ENCODE measurements at regions not wholly inside any gene's neighbourhood (a gene's known extent, or its start where the extent isn't known, plus 50 kb on each side); places are given as distances from the start of the nearest gene placed in this dataset.
"Not testable (repeated sequence)": the region's sequence is repeated elsewhere in the genome, so short reads cannot be mapped to it uniquely, and the experiment has no call there.

- not testable (repeated sequence) for H3K4me1 ChIP-seq (ENCODE audit: control insufficient read depth in 1 of 2, insufficient read depth in 2 of 2, low read length in 2 of 2); H3K36me3 ChIP-seq (ENCODE audit: control insufficient read depth in 1 of 2, insufficient read depth in 2 of 2, low read length in 2 of 2); H3K27me3 ChIP-seq (ENCODE audit: low read depth, low read length); H3K4me3 ChIP-seq (ENCODE audit: low read depth in 1 of 2, low read length in 2 of 2); H3K9me3 ChIP-seq (ENCODE audit: control insufficient read depth in 1 of 2, low read length in 2 of 2); H3K27ac ChIP-seq (ENCODE audit: low read length)
Measured at GRCh38 chr4:10388146-10388545, 69.1 kb downstream of the ZNF518B start.

GRCh38 chr4:10385994-10386394 is 71.2 kb downstream of the ZNF518B start:
- H3K4me3 ChIP-seq (ENCODE audit: low read depth in 1 of 2, low read length in 2 of 2): no peak overlapping the region
- no peaks in the 10 kb centered on the region for H3K9me3 ChIP-seq (ENCODE audit: control insufficient read depth in 1 of 2, low read length in 2 of 2)
- H3K4me1 ChIP-seq (ENCODE audit: control insufficient read depth in 1 of 2, insufficient read depth in 2 of 2, low read length in 2 of 2): no peaks in the 10 kb centered on the region
- H3K27me3 ChIP-seq (ENCODE audit: low read depth, low read length): no peaks in the 10 kb centered on the region
- H3K27ac ChIP-seq (ENCODE audit: low read length): no peak overlapping the region
- no peaks in the 10 kb centered on the region for H3K36me3 ChIP-seq (ENCODE audit: control insufficient read depth in 1 of 2, insufficient read depth in 2 of 2, low read length in 2 of 2)

GRCh38 chr4:10384974-10385373 is 72.3 kb downstream of the ZNF518B start:
- Histone ChIP-seq H3K4me3 (ENCODE audit: low read depth in 1 of 2, low read length in 2 of 2) (no peak overlapping the region), H3K36me3 (ENCODE audit: control insufficient read depth in 1 of 2, insufficient read depth in 2 of 2, low read length in 2 of 2) (no peaks in the 10 kb centered on the region), H3K9me3 (ENCODE audit: control insufficient read depth in 1 of 2, low read length in 2 of 2) (no peaks in the 10 kb centered on the region), H3K27me3 (ENCODE audit: low read depth, low read length) (no peaks in the 10 kb centered on the region), H3K27ac (ENCODE audit: low read length) (no peak overlapping the region), H3K4me1 (ENCODE audit: control insufficient read depth in 1 of 2, insufficient read depth in 2 of 2, low read length in 2 of 2) (no peaks in the 10 kb centered on the region)

- Histone ChIP-seq H3K27me3 (ENCODE audit: low read depth, low read length) (no peaks in the 10 kb centered on the region), H3K36me3 (ENCODE audit: control insufficient read depth in 1 of 2, insufficient read depth in 2 of 2, low read length in 2 of 2) (no peaks in the 10 kb centered on the region), H3K4me3 (ENCODE audit: low read depth in 1 of 2, low read length in 2 of 2) (no peak overlapping the region), H3K27ac (ENCODE audit: low read length) (no peak overlapping the region), H3K9me3 (ENCODE audit: control insufficient read depth in 1 of 2, low read length in 2 of 2) (no peaks in the 10 kb centered on the region), H3K4me1 (ENCODE audit: control insufficient read depth in 1 of 2, insufficient read depth in 2 of 2, low read length in 2 of 2) (no peaks in the 10 kb centered on the region)
Measured at GRCh38 chr4:10383417-10383816, 73.8 kb downstream of the ZNF518B start.

- not testable (repeated sequence) for H3K36me3 ChIP-seq (ENCODE audit: control insufficient read depth in 1 of 2, insufficient read depth in 2 of 2, low read length in 2 of 2); H3K4me1 ChIP-seq (ENCODE audit: control insufficient read depth in 1 of 2, insufficient read depth in 2 of 2, low read length in 2 of 2); H3K4me3 ChIP-seq (ENCODE audit: low read depth in 1 of 2, low read length in 2 of 2); H3K9me3 ChIP-seq (ENCODE audit: control insufficient read depth in 1 of 2, low read length in 2 of 2); H3K27me3 ChIP-seq (ENCODE audit: low read depth, low read length); H3K27ac ChIP-seq (ENCODE audit: low read length)
Measured at GRCh38 chr4:10382171-10382570, 75.1 kb downstream of the ZNF518B start.

GRCh38 chr4:10381146-10381545 is 76.1 kb downstream of the ZNF518B start:
- Histone ChIP-seq H3K9me3 (ENCODE audit: control insufficient read depth in 1 of 2, low read length in 2 of 2) (no peaks in the 10 kb centered on the region), H3K27ac (ENCODE audit: low read length) (no peak overlapping the region), H3K27me3 (ENCODE audit: low read depth, low read length) (no peaks in the 10 kb centered on the region), H3K36me3 (ENCODE audit: control insufficient read depth in 1 of 2, insufficient read depth in 2 of 2, low read length in 2 of 2) (no peaks in the 10 kb centered on the region), H3K4me1 (ENCODE audit: control insufficient read depth in 1 of 2, insufficient read depth in 2 of 2, low read length in 2 of 2) (no peaks in the 10 kb centered on the region), H3K4me3 (ENCODE audit: low read depth in 1 of 2, low read length in 2 of 2) (no peak overlapping the region)

- Histone ChIP-seq H3K27me3 (ENCODE audit: low read depth, low read length) (no peaks in the 10 kb centered on the region), H3K4me1 (ENCODE audit: control insufficient read depth in 1 of 2, insufficient read depth in 2 of 2, low read length in 2 of 2) (no peaks in the 10 kb centered on the region), H3K9me3 (ENCODE audit: control insufficient read depth in 1 of 2, low read length in 2 of 2) (no peaks in the 10 kb centered on the region), H3K4me3 (ENCODE audit: low read depth in 1 of 2, low read length in 2 of 2) (no peak overlapping the region), H3K36me3 (ENCODE audit: control insufficient read depth in 1 of 2, insufficient read depth in 2 of 2, low read length in 2 of 2) (no peaks in the 10 kb centered on the region), H3K27ac (ENCODE audit: low read length) (no peak overlapping the region)
Measured at GRCh38 chr4:10380735-10381134, 76.5 kb downstream of the ZNF518B start.

GRCh38 chr4:10371869-10372471 is 85.3 kb downstream of the ZNF518B start:
- no peaks in the 10 kb centered on the region for H3K36me3 ChIP-seq (ENCODE audit: control insufficient read depth in 1 of 2, insufficient read depth in 2 of 2, low read length in 2 of 2)
- H3K4me3 ChIP-seq (ENCODE audit: low read depth in 1 of 2, low read length in 2 of 2): no peak overlapping the region
- H3K27me3 ChIP-seq (ENCODE audit: low read depth, low read length): no peaks in the 10 kb centered on the region
- no peaks in the 10 kb centered on the region for H3K4me1 ChIP-seq (ENCODE audit: control insufficient read depth in 1 of 2, insufficient read depth in 2 of 2, low read length in 2 of 2)
- H3K27ac ChIP-seq (ENCODE audit: low read length): no peak overlapping the region
- no peaks in the 10 kb centered on the region for H3K9me3 ChIP-seq (ENCODE audit: control insufficient read depth in 1 of 2, low read length in 2 of 2)

GRCh38 chr4:10371121-10371520 is 86.1 kb downstream of the ZNF518B start:
- H3K4me3 ChIP-seq (ENCODE audit: low read depth in 1 of 2, low read length in 2 of 2): no peak overlapping the region
- H3K27ac ChIP-seq (ENCODE audit: low read length): no peak overlapping the region
- H3K9me3 ChIP-seq (ENCODE audit: control insufficient read depth in 1 of 2, low read length in 2 of 2): no peaks in the 10 kb centered on the region
- no peaks in the 10 kb centered on the region for H3K27me3 ChIP-seq (ENCODE audit: low read depth, low read length)
- H3K36me3 ChIP-seq (ENCODE audit: control insufficient read depth in 1 of 2, insufficient read depth in 2 of 2, low read length in 2 of 2): no peaks in the 10 kb centered on the region
- H3K4me1 ChIP-seq (ENCODE audit: control insufficient read depth in 1 of 2, insufficient read depth in 2 of 2, low read length in 2 of 2): no peaks in the 10 kb centered on the region

GRCh38 chr4:10369517-10369916 is 87.7 kb downstream of the ZNF518B start:
- Histone ChIP-seq H3K9me3 (ENCODE audit: control insufficient read depth in 1 of 2, low read length in 2 of 2) (no peaks in the 10 kb centered on the region), H3K27me3 (ENCODE audit: low read depth, low read length) (no peaks in the 10 kb centered on the region), H3K4me3 (ENCODE audit: low read depth in 1 of 2, low read length in 2 of 2) (no peak overlapping the region), H3K36me3 (ENCODE audit: control insufficient read depth in 1 of 2, insufficient read depth in 2 of 2, low read length in 2 of 2) (no peaks in the 10 kb centered on the region), H3K4me1 (ENCODE audit: control insufficient read depth in 1 of 2, insufficient read depth in 2 of 2, low read length in 2 of 2) (no peaks in the 10 kb centered on the region), H3K27ac (ENCODE audit: low read length) (no peak overlapping the region)

GRCh38 chr4:10366628-10367027 is 90.6 kb downstream of the ZNF518B start:
- Histone ChIP-seq H3K4me1 (ENCODE audit: control insufficient read depth in 1 of 2, insufficient read depth in 2 of 2, low read length in 2 of 2) (no peaks in the 10 kb centered on the region), H3K9me3 (ENCODE audit: control insufficient read depth in 1 of 2, low read length in 2 of 2) (no peaks in the 10 kb centered on the region), H3K27me3 (ENCODE audit: low read depth, low read length) (no peaks in the 10 kb centered on the region), H3K36me3 (ENCODE audit: control insufficient read depth in 1 of 2, insufficient read depth in 2 of 2, low read length in 2 of 2) (no peaks in the 10 kb centered on the region), H3K4me3 (ENCODE audit: low read depth in 1 of 2, low read length in 2 of 2) (no peak overlapping the region), H3K27ac (ENCODE audit: low read length) (no peak overlapping the region)

- no peaks in the 10 kb centered on the region for H3K4me1 ChIP-seq (ENCODE audit: control insufficient read depth in 1 of 2, insufficient read depth in 2 of 2, low read length in 2 of 2)
- H3K4me3 ChIP-seq (ENCODE audit: low read depth in 1 of 2, low read length in 2 of 2): no peak overlapping the region
- no peaks in the 10 kb centered on the region for H3K9me3 ChIP-seq (ENCODE audit: control insufficient read depth in 1 of 2, low read length in 2 of 2)
- no peaks in the 10 kb centered on the region for H3K36me3 ChIP-seq (ENCODE audit: control insufficient read depth in 1 of 2, insufficient read depth in 2 of 2, low read length in 2 of 2)
- H3K27ac ChIP-seq (ENCODE audit: low read length): no peak overlapping the region
- no peaks in the 10 kb centered on the region for H3K27me3 ChIP-seq (ENCODE audit: low read depth, low read length)
Measured at GRCh38 chr4:10364194-10364593, 93.0 kb downstream of the ZNF518B start.

All from muscle layer of duodenum (tissue), 2 donors.